ENCODE measurements at regions not wholly inside any gene's neighbourhood (a gene's known extent, or its start where the extent isn't known, plus 50 kb on each side); places are given as distances from the start of the nearest gene placed in this dataset.
A peak's percentile ranks its signal among the peaks of the same experiment; 100 is the strongest.

- peak; percentile 13 for DNase-seq (ENCODE audit: low read depth)
Observed at GRCh38 chr7:38070718-38071117, 107.3 kb upstream of the STARD3NL start.

- no peak for DNase-seq (ENCODE audit: low read depth)
Observed at GRCh38 chr7:38086857-38087256, 91.2 kb upstream of the STARD3NL start.

- DNase-seq (ENCODE audit: low read depth): peak; percentile 28
Observed at GRCh38 chr7:38102507-38102906, 75.5 kb upstream of the STARD3NL start.

GRCh38 chr7:38105874-38106483, 72.1 kb upstream of the STARD3NL start:
- peak; percentile 18 for DNase-seq (ENCODE audit: low read depth)

GRCh38 chr7:38107486-38107893, 70.6 kb upstream of the STARD3NL start:
- DNase-seq (ENCODE audit: low read depth): peak; percentile 23

GRCh38 chr7:38112075-38112474, 66.0 kb upstream of the STARD3NL start:
- no peak for DNase-seq (ENCODE audit: low read depth)

- DNase-seq (ENCODE audit: low read depth): no peak
Observed at GRCh38 chr7:38120076-38120475, 58.0 kb upstream of the STARD3NL start.

GRCh38 chr7:38122501-38122900, 55.5 kb upstream of the STARD3NL start:
- DNase-seq (ENCODE audit: low read depth): no peak

- no peak for DNase-seq (ENCODE audit: low read depth)
Observed at GRCh38 chr7:38123494-38123893, 54.6 kb upstream of the STARD3NL start.

GRCh38 chr7:38127216-38128207, 50.5 kb upstream of the STARD3NL start:
- no peak for DNase-seq (ENCODE audit: low read depth)
